ENCODE measurements at regions not wholly inside any gene's neighbourhood (a gene's known extent, or its start where the extent isn't known, plus 50 kb on each side); places are given as distances from the start of the nearest gene placed in this dataset.

DNA sequence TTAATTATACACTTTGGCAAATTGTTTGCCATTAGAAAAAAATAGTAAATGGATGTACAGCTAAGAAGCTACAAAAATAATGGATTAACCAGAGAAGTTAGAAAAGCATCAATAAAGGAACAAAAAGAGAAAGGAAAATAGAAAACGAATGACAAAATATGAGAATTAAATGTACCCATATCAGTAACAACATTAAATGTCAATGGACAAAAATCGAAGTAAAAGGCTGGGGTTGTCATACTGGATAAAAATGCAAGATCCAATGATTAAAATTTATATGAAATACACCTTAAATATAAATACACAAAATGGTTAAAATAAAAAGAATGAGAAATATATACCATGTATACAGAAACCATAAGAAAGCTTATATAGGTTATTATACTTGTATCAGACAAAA, 470.6 kb downstream of the OCA2 start:
- no peak for DNase-seq (ENCODE audit: low read depth)
- no peak overlapping the region for H3K4me3 ChIP-seq (ENCODE audit: low read depth, low read length)
- TF ChIP-seq MAX (IDR thresholded peaks at IDR 0.05; ENCODE audit: low read depth, low read length), result no peak
- no peak for TF ChIP-seq POLR2A (IDR thresholded peaks at IDR 0.05; ENCODE audit: extremely low read depth, insufficient read length)
- TF ChIP-seq MYC (IDR thresholded peaks at IDR 0.05; ENCODE audit: low read depth, low read length), result no peak
- TF ChIP-seq, protein P1, sequence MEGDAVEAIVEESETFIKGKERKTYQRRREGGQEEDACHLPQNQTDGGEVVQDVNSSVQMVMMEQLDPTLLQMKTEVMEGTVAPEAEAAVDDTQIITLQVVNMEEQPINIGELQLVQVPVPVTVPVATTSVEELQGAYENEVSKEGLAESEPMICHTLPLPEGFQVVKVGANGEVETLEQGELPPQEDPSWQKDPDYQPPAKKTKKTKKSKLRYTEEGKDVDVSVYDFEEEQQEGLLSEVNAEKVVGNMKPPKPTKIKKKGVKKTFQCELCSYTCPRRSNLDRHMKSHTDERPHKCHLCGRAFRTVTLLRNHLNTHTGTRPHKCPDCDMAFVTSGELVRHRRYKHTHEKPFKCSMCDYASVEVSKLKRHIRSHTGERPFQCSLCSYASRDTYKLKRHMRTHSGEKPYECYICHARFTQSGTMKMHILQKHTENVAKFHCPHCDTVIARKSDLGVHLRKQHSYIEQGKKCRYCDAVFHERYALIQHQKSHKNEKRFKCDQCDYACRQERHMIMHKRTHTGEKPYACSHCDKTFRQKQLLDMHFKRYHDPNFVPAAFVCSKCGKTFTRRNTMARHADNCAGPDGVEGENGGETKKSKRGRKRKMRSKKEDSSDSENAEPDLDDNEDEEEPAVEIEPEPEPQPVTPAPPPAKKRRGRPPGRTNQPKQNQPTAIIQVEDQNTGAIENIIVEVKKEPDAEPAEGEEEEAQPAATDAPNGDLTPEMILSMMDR (IDR thresholded peaks at IDR 0.05; ENCODE audit: low read depth, low read length), result no peak

GRCh38 chr15:27627623-27628022, 471.5 kb downstream of the OCA2 start:
- H3K4me3 ChIP-seq (ENCODE audit: low read depth, low read length), result no peak overlapping the region
- no peak for DNase-seq (ENCODE audit: low read depth)
- TF ChIP-seq MAX (IDR thresholded peaks at IDR 0.05; ENCODE audit: low read depth, low read length), result no peak
- TF ChIP-seq, protein P1 (IDR thresholded peaks at IDR 0.05; ENCODE audit: low read depth, low read length), result no peak
- no peak for TF ChIP-seq MYC (IDR thresholded peaks at IDR 0.05; ENCODE audit: low read depth, low read length)
- no peak for TF ChIP-seq POLR2A (IDR thresholded peaks at IDR 0.05; ENCODE audit: extremely low read depth, insufficient read length)

DNA sequence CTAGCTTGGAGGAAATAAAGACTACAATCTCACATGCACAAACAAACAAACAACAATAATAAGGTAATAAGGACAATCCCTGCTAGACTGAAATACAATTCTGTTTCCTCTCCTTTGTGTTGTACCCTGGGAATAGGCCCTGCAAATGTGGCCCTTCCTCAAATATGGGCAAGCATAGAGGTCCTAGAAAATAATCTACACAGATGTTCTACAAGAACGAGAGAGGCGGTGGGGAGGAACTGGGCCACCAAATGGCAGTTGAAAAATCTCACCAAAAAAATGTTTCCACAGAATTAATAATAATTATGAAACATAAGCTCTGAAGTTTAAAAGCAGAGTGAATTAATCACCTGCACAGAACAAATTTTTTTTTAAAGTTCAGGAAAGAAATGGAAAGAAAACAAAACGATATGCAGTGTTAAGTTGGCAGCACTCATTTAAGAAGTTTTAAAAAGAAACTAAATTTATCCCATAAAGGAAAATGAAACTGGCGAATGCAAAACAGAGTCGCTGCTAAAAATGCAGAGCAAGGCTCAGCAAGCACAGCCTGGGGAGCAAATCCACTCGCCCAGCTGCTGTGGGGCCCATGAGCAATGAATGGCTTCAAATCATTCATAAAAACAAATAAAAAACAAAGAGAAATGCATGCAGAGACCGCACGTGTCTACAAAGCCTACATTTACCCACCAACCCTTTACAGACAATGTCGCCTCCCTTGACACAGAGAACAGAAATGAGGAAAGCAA, 475.4 kb downstream of the OCA2 start:
- H3K4me3 ChIP-seq (ENCODE audit: low read depth, low read length), result no peak overlapping the region
- no peak for DNase-seq (ENCODE audit: low read depth)
- TF ChIP-seq MAX (IDR thresholded peaks at IDR 0.05; ENCODE audit: low read depth, low read length) (no peak), MYC (IDR thresholded peaks at IDR 0.05; ENCODE audit: low read depth, low read length) (no peak), POLR2A (IDR thresholded peaks at IDR 0.05; ENCODE audit: extremely low read depth, insufficient read length) (no peak)
- TF ChIP-seq, protein P1 (IDR thresholded peaks at IDR 0.05; ENCODE audit: low read depth, low read length), result no peak

DNA sequence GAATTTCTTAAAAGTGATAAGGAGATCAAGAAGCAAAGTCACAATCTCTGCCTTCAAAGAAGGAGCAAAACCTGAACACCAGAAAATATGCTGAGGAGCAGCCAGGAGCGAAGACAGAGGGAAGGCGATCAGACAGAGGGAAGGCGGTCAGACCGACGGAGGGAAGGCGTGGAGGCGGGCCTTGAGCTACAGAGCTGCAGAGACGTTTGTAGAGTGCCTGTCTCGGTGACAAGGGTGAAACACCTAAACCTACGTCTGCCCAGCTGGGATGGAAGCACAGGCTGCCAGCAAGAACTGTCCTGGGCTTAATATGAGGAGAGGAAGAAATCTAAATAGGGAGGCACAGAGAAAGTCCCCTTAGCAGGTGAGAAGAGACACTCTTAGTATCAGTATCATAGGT, 476.0 kb downstream of the OCA2 start:
- TF ChIP-seq, protein P1 (IDR thresholded peaks at IDR 0.05; ENCODE audit: low read depth, low read length), result no peak
- no peak for TF ChIP-seq POLR2A (IDR thresholded peaks at IDR 0.05; ENCODE audit: extremely low read depth, insufficient read length)
- TF ChIP-seq MYC (IDR thresholded peaks at IDR 0.05; ENCODE audit: low read depth, low read length), result no peak
- no peak for TF ChIP-seq MAX (IDR thresholded peaks at IDR 0.05; ENCODE audit: low read depth, low read length)
- H3K4me3 ChIP-seq (ENCODE audit: low read depth, low read length), result no peak overlapping the region
- no peak for DNase-seq (ENCODE audit: low read depth)

GRCh38 chr15:27622371-27622770, 476.7 kb downstream of the OCA2 start:
- DNase-seq (ENCODE audit: low read depth), result no peak
- no peak overlapping the region for H3K4me3 ChIP-seq (ENCODE audit: low read depth, low read length)
- TF ChIP-seq, protein P1 (IDR thresholded peaks at IDR 0.05; ENCODE audit: low read depth, low read length), result no peak
- TF ChIP-seq POLR2A (IDR thresholded peaks at IDR 0.05; ENCODE audit: extremely low read depth, insufficient read length) (no peak), MAX (IDR thresholded peaks at IDR 0.05; ENCODE audit: low read depth, low read length) (no peak), MYC (IDR thresholded peaks at IDR 0.05; ENCODE audit: low read depth, low read length) (no peak)

Data from NB4 (cell line).